RWPE1 (cell line): ENCODE measurements at regions not wholly inside any gene's neighbourhood (a gene's known extent, or its start where the extent isn't known, plus 50 kb on each side); places are given as distances from the start of the nearest gene placed in this dataset.
"Not testable (repeated sequence)": the region's sequence is repeated elsewhere in the genome, so short reads cannot be mapped to it uniquely, and the experiment has no call there.

ENCODE experiments used
- CTCF ChIA-PET: fragments of 350-600 bp; sonication (Branson Sonifier 250); formaldehyde crosslinking; extraction: SDS; loops from one replicate; lab custom pipeline; 2021; lab: Yijun Ruan, JAX
- POLR2A ChIA-PET: fragments of 400-600 bp; formaldehyde crosslinking; extraction: SDS; loops from one replicate; lab custom pipeline; 2020; ENCODE audit warnings: antibody characterized with exemption; ENCODE audit not compliant: low non-redundant PET; lab: Yijun Ruan, JAX
- DNase-seq: peaks from one replicate; pipeline ENCODE4 v3.0.0; 2012; ENCODE audit warnings: low spot score
- H3K27ac ChIP-seq: fragments of 450-650 bp; 2 replicates; pipeline ENCODE4 v1.5.1; 2017
- CTCF ChIP-seq: fragments of 450-650 bp; conservative IDR thresholded peaks from 2 replicates; pipeline ENCODE4 v1.5.1; 2017; ENCODE audit warnings: low read depth, mild to moderate bottlenecking

GRCh38 chr3:88301273-88301995 is 151.7 kb downstream of the C3orf38 start:
- CTCF ChIA-PET = interaction anchor here (0.6 kb wide), 1 partner anchor 952 kb away, joined by 3 read pairs; no protein-coding TSS in a partner anchor
- DNase-seq = no peak
- POLR2A ChIA-PET = no interaction called here
- no peak overlapping the region for H3K27ac ChIP-seq
- no peak for TF ChIP-seq CTCF

- DNase-seq = no peak
These were observed 152.2 kb downstream of the C3orf38 start for GRCh38 chr3:88301996-88302393.

GRCh38 chr3:88303331-88303904 is 153.7 kb downstream of the C3orf38 start:
- CTCF ChIA-PET, H3K27ac ChIP-seq, POLR2A ChIA-PET, DNase-seq: not testable (repeated sequence)

More at GRCh38 chr3:88301996-88302393, 152.2 kb downstream of the C3orf38 start:
- ChIA-PET POLR2A (no interaction called here), CTCF (no interaction called here)
- no peak for TF ChIP-seq CTCF
- H3K27ac ChIP-seq = no peak overlapping the region

DNA sequence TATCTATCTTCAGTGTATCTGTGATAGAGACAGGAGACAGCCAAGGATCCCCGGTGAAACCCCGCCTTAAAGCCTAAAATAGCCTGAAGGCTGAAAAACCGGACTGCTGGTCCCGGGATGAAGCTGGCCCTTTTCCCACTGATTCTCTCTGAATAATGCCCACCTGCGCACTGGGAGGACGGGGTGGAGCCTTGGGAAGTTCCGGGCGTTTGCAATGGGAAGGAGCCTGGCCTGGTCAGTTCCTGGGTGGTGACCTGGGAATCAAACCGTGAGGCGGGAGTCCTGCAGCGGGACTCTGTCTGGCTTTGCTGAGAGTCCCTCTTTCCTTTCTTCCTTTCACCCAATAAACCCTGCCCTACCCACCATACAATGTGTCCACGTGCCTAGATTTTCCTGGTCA is 157.9 kb downstream of the C3orf38 start:
- ChIA-PET POLR2A (no interaction called here), CTCF (no interaction called here)
- no peak overlapping the region for H3K27ac ChIP-seq
- no peak for DNase-seq
- TF ChIP-seq CTCF = no peak

- CTCF ChIA-PET = interaction anchor here (0.6 kb wide), 1 partner anchor 98 kb away, joined by 3 read pairs; no protein-coding TSS in a partner anchor
- H3K27ac ChIP-seq = no peak overlapping the region
- no peak for TF ChIP-seq CTCF
- POLR2A ChIA-PET = no interaction called here
- no peak for DNase-seq
These were observed 162.1 kb downstream of the C3orf38 start for GRCh38 chr3:88311826-88312225.

DNA sequence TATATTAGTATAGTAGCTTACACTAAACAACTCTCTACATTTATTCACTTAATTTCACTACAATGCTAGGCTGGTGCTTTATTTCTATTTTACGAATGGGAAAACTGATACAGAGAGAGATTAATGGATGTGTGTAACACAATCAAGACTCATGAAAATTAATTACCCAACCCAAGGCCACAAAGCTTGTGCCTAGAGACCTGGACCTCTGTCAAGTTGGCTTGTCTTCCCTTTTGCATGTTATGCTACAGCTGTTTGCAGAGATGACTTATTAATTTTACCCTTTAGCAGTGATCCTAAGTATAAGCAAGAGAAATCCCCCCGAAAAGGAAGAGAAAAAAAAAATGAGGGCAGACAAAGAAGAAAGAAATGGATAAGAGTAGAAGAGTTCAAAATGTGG is 162.5 kb downstream of the C3orf38 start:
- no peak overlapping the region for H3K27ac ChIP-seq
- DNase-seq = no peak
- no peak for TF ChIP-seq CTCF
- ChIA-PET POLR2A (no interaction called here), CTCF (interaction anchor here (0.6 kb wide), 1 partner anchor 98 kb away, joined by 3 read pairs; no protein-coding TSS in a partner anchor)

DNA sequence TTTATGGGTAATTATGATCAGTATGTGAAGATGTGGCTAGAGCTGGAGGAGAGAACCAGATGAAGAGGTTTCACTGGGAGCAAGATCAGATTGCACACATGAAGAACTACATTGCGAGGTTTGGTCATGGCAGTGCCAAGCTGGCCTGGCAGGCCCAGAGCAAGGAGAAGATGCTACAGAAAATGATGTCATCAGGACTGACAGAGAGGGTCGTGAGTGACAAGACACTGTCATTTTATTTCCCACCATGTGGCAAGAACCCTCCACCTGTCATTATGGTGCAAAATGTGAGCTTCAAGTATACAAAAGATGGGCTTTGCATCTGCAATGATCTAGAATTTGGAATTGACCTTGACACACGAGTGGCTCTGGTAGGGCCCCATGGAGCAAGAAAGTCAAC is 168.3 kb downstream of the C3orf38 start:
- no peak for TF ChIP-seq CTCF
- ChIA-PET CTCF (no interaction called here), POLR2A (no interaction called here)
- DNase-seq = no peak
- no peak overlapping the region for H3K27ac ChIP-seq
